Keratinocyte (primary cell): ENCODE measurements at regions not wholly inside any gene's neighbourhood (a gene's known extent, or its start where the extent isn't known, plus 50 kb on each side); places are given as distances from the start of the nearest gene placed in this dataset.

Source experiments
- EZH2 ChIP-seq: IDR thresholded peaks from one replicate; pipeline ENCODE4 v1.6.1; 2012; ENCODE audit warnings: inconsistent platforms, mild to moderate bottlenecking, low read length, moderate library complexity
- TF ChIP-seq, protein P1 (sequence below), 3 experiments: IDR thresholded peaks in 1 of 3; conservative IDR thresholded peaks in 1 of 3; optimal IDR thresholded peaks in 1 of 3; 2 replicates in 2 of 3; 3 replicates in 1 of 3; pipeline versions ENCODE3 to v1.5.1; 2011; ENCODE audit warnings: low read length in 3 of 3, mild to moderate bottlenecking in 3 of 3, moderate library complexity in 2 of 3, control low read depth in 1 of 3, inconsistent platforms in 1 of 3; ENCODE audit not compliant: insufficient read depth in 2 of 3; ENCODE audit errors: extremely low read depth in 1 of 3

DNA sequence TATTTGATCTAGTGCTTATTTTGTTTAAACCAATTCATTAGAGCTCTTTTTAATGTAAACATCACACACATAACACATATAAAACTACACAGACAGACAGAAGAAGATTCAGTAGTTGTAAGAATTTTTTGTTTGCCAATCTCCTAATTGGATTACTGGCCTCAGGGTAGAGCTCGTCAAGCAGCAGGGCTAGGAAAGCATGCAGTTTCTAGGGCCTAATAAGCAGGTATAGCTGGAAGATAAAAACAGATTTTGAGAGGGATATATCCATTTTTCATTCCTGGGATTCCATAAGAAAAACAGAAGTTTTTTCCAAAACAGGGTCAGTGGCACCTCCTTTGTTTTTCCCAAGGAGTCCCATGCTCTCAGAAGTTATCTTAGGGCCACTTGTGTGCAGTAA, 265.2 kb upstream of the SGO1 start:
- no peak for TF ChIP-seq EZH2
- TF ChIP-seq, protein P1, sequence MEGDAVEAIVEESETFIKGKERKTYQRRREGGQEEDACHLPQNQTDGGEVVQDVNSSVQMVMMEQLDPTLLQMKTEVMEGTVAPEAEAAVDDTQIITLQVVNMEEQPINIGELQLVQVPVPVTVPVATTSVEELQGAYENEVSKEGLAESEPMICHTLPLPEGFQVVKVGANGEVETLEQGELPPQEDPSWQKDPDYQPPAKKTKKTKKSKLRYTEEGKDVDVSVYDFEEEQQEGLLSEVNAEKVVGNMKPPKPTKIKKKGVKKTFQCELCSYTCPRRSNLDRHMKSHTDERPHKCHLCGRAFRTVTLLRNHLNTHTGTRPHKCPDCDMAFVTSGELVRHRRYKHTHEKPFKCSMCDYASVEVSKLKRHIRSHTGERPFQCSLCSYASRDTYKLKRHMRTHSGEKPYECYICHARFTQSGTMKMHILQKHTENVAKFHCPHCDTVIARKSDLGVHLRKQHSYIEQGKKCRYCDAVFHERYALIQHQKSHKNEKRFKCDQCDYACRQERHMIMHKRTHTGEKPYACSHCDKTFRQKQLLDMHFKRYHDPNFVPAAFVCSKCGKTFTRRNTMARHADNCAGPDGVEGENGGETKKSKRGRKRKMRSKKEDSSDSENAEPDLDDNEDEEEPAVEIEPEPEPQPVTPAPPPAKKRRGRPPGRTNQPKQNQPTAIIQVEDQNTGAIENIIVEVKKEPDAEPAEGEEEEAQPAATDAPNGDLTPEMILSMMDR (optimal IDR thresholded peaks at IDR 0.05 in 1 of 3, IDR thresholded peaks at IDR 0.05 in 1 of 3, conservative IDR thresholded peaks at IDR 0.05 in 1 of 3; ENCODE audit: extremely low read depth in 1 of 3, insufficient read depth in 2 of 3, low read length in 3 of 3): no peak
